ENCODE measurements at regions not wholly inside any gene's neighbourhood (a gene's known extent, or its start where the extent isn't known, plus 50 kb on each side); places are given as distances from the start of the nearest gene placed in this dataset.
"Not testable (repeated sequence)": the region's sequence is repeated elsewhere in the genome, so short reads cannot be mapped to it uniquely, and the experiment has no call there.

DNA sequence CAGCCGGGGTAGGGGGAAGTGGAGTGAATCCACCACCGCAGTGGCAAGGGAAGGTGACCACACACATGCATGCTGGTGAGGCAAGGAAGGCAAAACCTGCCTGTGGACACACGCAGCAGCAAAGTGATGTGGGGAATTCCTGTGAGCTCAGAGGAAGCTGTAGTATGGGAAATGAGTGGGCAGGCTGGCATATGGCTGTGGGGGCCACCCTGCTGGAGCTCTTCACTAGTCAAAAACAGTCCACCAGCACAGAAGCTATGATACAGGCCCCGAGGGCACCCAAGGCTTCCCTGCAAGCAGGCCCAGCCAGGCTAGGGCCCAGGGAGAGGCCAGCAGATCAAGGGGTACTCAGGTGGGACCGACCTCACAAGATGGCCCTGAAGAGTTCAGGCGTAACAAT lies 239.1 kb downstream of the CHM start:
- peaks cover 0 to 20% (median 4%) of the 10 kb centered on the region in 5 donors for H3K36me3 Mint-ChIP-seq
- no peak overlapping the region for H3K27ac ChIP-seq (ENCODE audit: low read depth, low read length)
- H3K4me1 ChIP-seq (ENCODE audit: control insufficient read depth in 2 of 2, insufficient read depth in 2 of 2, low read length in 2 of 2) = no peaks in the 10 kb centered on the region
- CTCF ChIA-PET = no interaction called here
- peaks cover 0 to 3% (median 0%) of the 10 kb centered on the region in 5 donors for H3K27me3 Mint-ChIP-seq
- no peak overlapping the region for H3K27ac Mint-ChIP-seq
- H3K36me3 ChIP-seq (ENCODE audit: control insufficient read depth in 2 of 3, insufficient read depth in 3 of 3, low read length in 3 of 3) = no peaks in the 10 kb centered on the region
- no peak overlapping the region for H3K4me3 ChIP-seq (ENCODE audit: low read length)
- intact Hi-C loops (cut with micrococcal nuclease) = no loop called here
- DNase-seq = no peak
- H3K9me3 Mint-ChIP-seq = peaks cover 6 to 34% (median 16%) of the 10 kb centered on the region in 11 donors
- POLR2A ChIA-PET = no interaction called here
- no peaks in the 10 kb centered on the region for H3K27me3 ChIP-seq (ENCODE audit: control insufficient read depth in 2 of 2, insufficient read depth in 2 of 2, low read length in 2 of 2)
- H3K4me1 Mint-ChIP-seq = no peaks in the 10 kb centered on the region
- no peak overlapping the region for H3K4me3 Mint-ChIP-seq
- peaks cover 0 to 14% (median 0%) of the 10 kb centered on the region in 3 experiments for H3K9me3 ChIP-seq (ENCODE audit: control insufficient read depth in 2 of 3, low read length in 3 of 3)
- ATAC-seq = no peak

DNA sequence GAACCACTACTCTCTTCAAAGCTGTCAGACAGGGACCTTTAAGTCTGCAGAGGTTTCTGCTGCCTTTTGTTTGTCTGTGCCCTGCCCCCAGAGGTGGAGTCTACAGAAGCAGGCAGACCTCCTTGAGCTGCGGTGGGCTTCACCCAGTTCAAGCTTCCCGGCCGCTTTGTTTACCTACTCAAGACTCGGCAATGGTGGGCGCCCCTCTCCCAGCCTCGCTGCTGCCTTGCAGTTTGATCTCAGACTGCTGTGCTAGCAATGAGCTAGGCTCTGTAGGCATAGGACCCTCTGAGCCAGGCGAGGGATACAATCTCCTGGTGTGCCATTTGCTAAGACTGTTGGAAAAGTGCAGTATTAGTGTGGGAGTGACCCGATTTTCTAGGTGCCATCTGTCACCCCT lies 275.0 kb downstream of the CHM start:
- H3K27ac Mint-ChIP-seq = not testable (repeated sequence)

DNA sequence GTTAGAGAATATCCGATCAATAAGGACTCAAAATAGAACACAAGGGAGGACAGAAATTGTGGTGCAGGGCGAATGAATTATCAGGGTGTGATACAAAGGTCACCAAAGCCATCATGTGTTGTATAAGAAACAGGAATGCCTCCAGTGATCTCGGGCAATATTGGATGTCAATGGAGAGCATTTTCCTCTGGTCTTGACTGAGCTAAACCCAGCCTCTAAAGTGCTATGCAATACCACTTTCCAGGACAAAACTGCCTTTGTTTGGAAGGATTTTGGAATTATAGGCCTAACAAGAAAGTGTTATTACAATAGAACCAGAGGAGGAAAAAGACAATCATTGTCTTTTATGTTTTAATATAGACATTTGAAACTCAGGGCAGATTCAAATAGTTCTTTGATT lies 281.7 kb downstream of the CHM start:
- intact Hi-C loops (cut with micrococcal nuclease) = no loop called here
- H3K27me3 Mint-ChIP-seq = no peaks in the 10 kb centered on the region
- peaks cover 0 to 11% (median 0%) of the 10 kb centered on the region in 11 donors for H3K9me3 Mint-ChIP-seq
- DNase-seq = no peak
- no peak overlapping the region for H3K4me3 Mint-ChIP-seq
- Histone ChIP-seq H3K4me3 (ENCODE audit: low read length) (no peak overlapping the region), H3K9me3 (ENCODE audit: control insufficient read depth in 2 of 3, low read length in 3 of 3) (no peaks in the 10 kb centered on the region), H3K36me3 (ENCODE audit: control insufficient read depth in 2 of 3, insufficient read depth in 3 of 3, low read length in 3 of 3) (no peaks in the 10 kb centered on the region), H3K27me3 (ENCODE audit: control insufficient read depth in 2 of 2, insufficient read depth in 2 of 2, low read length in 2 of 2) (no peaks in the 10 kb centered on the region), H3K4me1 (ENCODE audit: control insufficient read depth in 2 of 2, insufficient read depth in 2 of 2, low read length in 2 of 2) (no peaks in the 10 kb centered on the region), H3K27ac (ENCODE audit: low read depth, low read length) (no peak overlapping the region)
- no peak overlapping the region for H3K27ac Mint-ChIP-seq
- no peak for ATAC-seq
- ChIA-PET POLR2A (no interaction called here), CTCF (no interaction called here)
- no peaks in the 10 kb centered on the region for H3K36me3 Mint-ChIP-seq
- H3K4me1 Mint-ChIP-seq = no peaks in the 10 kb centered on the region

More for the DNA sequence above, 275.0 kb downstream of the CHM start:
- peaks cover 0 to 18% (median 0%) of the 10 kb centered on the region in 11 donors for H3K9me3 Mint-ChIP-seq
- ATAC-seq; H3K27ac ChIP-seq (ENCODE audit: low read depth, low read length); H3K36me3 ChIP-seq (ENCODE audit: control insufficient read depth in 2 of 3, insufficient read depth in 3 of 3, low read length in 3 of 3); H3K36me3 Mint-ChIP-seq; H3K27me3 Mint-ChIP-seq; DNase-seq; H3K4me3 Mint-ChIP-seq; CTCF ChIA-PET; intact Hi-C loops (cut with micrococcal nuclease); H3K27me3 ChIP-seq (ENCODE audit: control insufficient read depth in 2 of 2, insufficient read depth in 2 of 2, low read length in 2 of 2); H3K4me3 ChIP-seq (ENCODE audit: low read length); H3K4me1 Mint-ChIP-seq; H3K4me1 ChIP-seq (ENCODE audit: control insufficient read depth in 2 of 2, insufficient read depth in 2 of 2, low read length in 2 of 2); POLR2A ChIA-PET; H3K9me3 ChIP-seq (ENCODE audit: control insufficient read depth in 2 of 3, low read length in 3 of 3): not testable (repeated sequence)

GRCh38 chrX:85723025-85723424 lies 324.3 kb downstream of the CHM start:
- H3K27ac ChIP-seq (ENCODE audit: low read depth, low read length); H3K36me3 Mint-ChIP-seq; H3K4me3 ChIP-seq (ENCODE audit: low read length); H3K27ac Mint-ChIP-seq; H3K4me1 Mint-ChIP-seq; CTCF ChIA-PET; H3K4me1 ChIP-seq (ENCODE audit: control insufficient read depth in 2 of 2, insufficient read depth in 2 of 2, low read length in 2 of 2); POLR2A ChIA-PET; H3K4me3 Mint-ChIP-seq; H3K27me3 Mint-ChIP-seq; H3K36me3 ChIP-seq (ENCODE audit: control insufficient read depth in 2 of 3, insufficient read depth in 3 of 3, low read length in 3 of 3); H3K9me3 ChIP-seq (ENCODE audit: control insufficient read depth in 2 of 3, low read length in 3 of 3); ATAC-seq; DNase-seq; H3K27me3 ChIP-seq (ENCODE audit: control insufficient read depth in 2 of 2, insufficient read depth in 2 of 2, low read length in 2 of 2); intact Hi-C loops (cut with micrococcal nuclease): not testable (repeated sequence)
- peaks cover 0 to 21% (median 6%) of the 10 kb centered on the region in 11 donors for H3K9me3 Mint-ChIP-seq

- H3K27ac ChIP-seq (ENCODE audit: low read depth, low read length); H3K9me3 Mint-ChIP-seq; H3K4me3 ChIP-seq (ENCODE audit: low read length); H3K27ac Mint-ChIP-seq; POLR2A ChIA-PET; H3K4me3 Mint-ChIP-seq; H3K4me1 Mint-ChIP-seq; H3K36me3 ChIP-seq (ENCODE audit: control insufficient read depth in 2 of 3, insufficient read depth in 3 of 3, low read length in 3 of 3); H3K9me3 ChIP-seq (ENCODE audit: control insufficient read depth in 2 of 3, low read length in 3 of 3); H3K4me1 ChIP-seq (ENCODE audit: control insufficient read depth in 2 of 2, insufficient read depth in 2 of 2, low read length in 2 of 2); DNase-seq; CTCF ChIA-PET; H3K27me3 Mint-ChIP-seq; H3K36me3 Mint-ChIP-seq; ATAC-seq; intact Hi-C loops (cut with micrococcal nuclease); H3K27me3 ChIP-seq (ENCODE audit: control insufficient read depth in 2 of 2, insufficient read depth in 2 of 2, low read length in 2 of 2): not testable (repeated sequence)
Observed at GRCh38 chrX:85703233-85703632, 323.8 kb upstream of the POF1B start.

GRCh38 chrX:85698921-85699320 lies 319.5 kb upstream of the POF1B start:
- ATAC-seq (no peak), DNase-seq (no peak)
- Mint-ChIP-seq H3K27me3 (no peaks in the 10 kb centered on the region), H3K27ac (no peak overlapping the region), H3K36me3 (no peaks in the 10 kb centered on the region), H3K9me3 (peaks cover 0 to 18% (median 4%) of the 10 kb centered on the region in 11 donors), H3K4me1 (no peaks in the 10 kb centered on the region), H3K4me3 (no peak overlapping the region)
- intact Hi-C loops (cut with micrococcal nuclease) = no loop called here
- H3K27me3 ChIP-seq (ENCODE audit: control insufficient read depth in 2 of 2, insufficient read depth in 2 of 2, low read length in 2 of 2) = no peaks in the 10 kb centered on the region
- H3K9me3 ChIP-seq (ENCODE audit: control insufficient read depth in 2 of 3, low read length in 3 of 3) = no peaks in the 10 kb centered on the region
- H3K4me1 ChIP-seq (ENCODE audit: control insufficient read depth in 2 of 2, insufficient read depth in 2 of 2, low read length in 2 of 2) = no peaks in the 10 kb centered on the region
- no peaks in the 10 kb centered on the region for H3K36me3 ChIP-seq (ENCODE audit: control insufficient read depth in 2 of 3, insufficient read depth in 3 of 3, low read length in 3 of 3)
- ChIA-PET CTCF (no interaction called here), POLR2A (no interaction called here)
- H3K27ac ChIP-seq (ENCODE audit: low read depth, low read length) = no peak overlapping the region
- no peak overlapping the region for H3K4me3 ChIP-seq (ENCODE audit: low read length)

GRCh38 chrX:85685843-85686242 lies 306.4 kb upstream of the POF1B start:
- ATAC-seq = no peak
- H3K36me3 ChIP-seq (ENCODE audit: control insufficient read depth in 2 of 3, insufficient read depth in 3 of 3, low read length in 3 of 3) = no peaks in the 10 kb centered on the region
- H3K9me3 ChIP-seq (ENCODE audit: control insufficient read depth in 2 of 3, low read length in 3 of 3) = no peaks in the 10 kb centered on the region
- POLR2A ChIA-PET = no interaction called here
- CTCF ChIA-PET = no interaction called here
- no peak overlapping the region for H3K27ac ChIP-seq (ENCODE audit: low read depth, low read length)
- no peaks in the 10 kb centered on the region for H3K27me3 ChIP-seq (ENCODE audit: control insufficient read depth in 2 of 2, insufficient read depth in 2 of 2, low read length in 2 of 2)
- Mint-ChIP-seq H3K4me1 (no peaks in the 10 kb centered on the region), H3K4me3 (no peak overlapping the region), H3K9me3 (peaks cover 1 to 27% (median 7%) of the 10 kb centered on the region in 11 donors), H3K27me3 (no peaks in the 10 kb centered on the region), H3K36me3 (no peaks in the 10 kb centered on the region), H3K27ac (no peak overlapping the region)
- no peak for DNase-seq
- no peak overlapping the region for H3K4me3 ChIP-seq (ENCODE audit: low read length)
- intact Hi-C loops (cut with micrococcal nuclease) = no loop called here
- H3K4me1 ChIP-seq (ENCODE audit: control insufficient read depth in 2 of 2, insufficient read depth in 2 of 2, low read length in 2 of 2) = no peaks in the 10 kb centered on the region

Measured in naive thymus-derived CD4-positive, alpha-beta T cell (primary cell).